AG04450 (cell line): ENCODE measurements at regions not wholly inside any gene's neighbourhood (a gene's known extent, or its start where the extent isn't known, plus 50 kb on each side); places are given as distances from the start of the nearest gene placed in this dataset.

Experiments used
- CTCF ChIA-PET: fragments of 300-600, 350-600 bp; formaldehyde crosslinking; extraction: SDS; loops from one replicate; lab custom pipeline; 2022; ENCODE audit warnings: antibody characterized with exemption, inconsistent platforms; lab: Charles Lee
- POLR2A ChIA-PET: fragments of 350-600 bp; formaldehyde crosslinking; extraction: SDS; loops from one replicate; lab custom pipeline; 2021; ENCODE audit warnings: antibody characterized with exemption, inconsistent platforms; lab: Yijun Ruan, JAX
- DNase-seq: peaks from one replicate; pipeline ENCODE4 v3.0.0-alpha.2; 2011; ENCODE audit warnings: low read depth, low spot score
- H3K27ac ChIP-seq: one replicate; pipeline ENCODE4 v1.5.1; 2012; ENCODE audit warnings: low read depth, low read length, control low read depth
- H3K27me3 ChIP-seq: one replicate; pipeline ENCODE4 v1.6.0; 2012; ENCODE audit warnings: low read length; ENCODE audit not compliant: control insufficient read depth, insufficient read depth
- H3K4me3 ChIP-seq: 2 replicates; pipeline ENCODE4 v1.5.1; 2011; ENCODE audit warnings: mild to moderate bottlenecking, low read depth, low read length, control low read depth
- H3K9me3 ChIP-seq: 2 replicates; pipeline ENCODE4 v1.5.1; 2012; ENCODE audit warnings: low read length; ENCODE audit not compliant: control insufficient read depth, insufficient read depth
- TF ChIP-seq, protein P1 (sequence below): IDR thresholded peaks from 2 replicates; pipeline ENCODE4 v1.5.1; 2011; ENCODE audit warnings: low read depth, low read length, control low read depth, inconsistent platforms

GRCh38 chr6:100980949-100981348 is 99.8 kb upstream of the ASCC3 start:
- DNase-seq: no peak
- TF ChIP-seq, protein P1, sequence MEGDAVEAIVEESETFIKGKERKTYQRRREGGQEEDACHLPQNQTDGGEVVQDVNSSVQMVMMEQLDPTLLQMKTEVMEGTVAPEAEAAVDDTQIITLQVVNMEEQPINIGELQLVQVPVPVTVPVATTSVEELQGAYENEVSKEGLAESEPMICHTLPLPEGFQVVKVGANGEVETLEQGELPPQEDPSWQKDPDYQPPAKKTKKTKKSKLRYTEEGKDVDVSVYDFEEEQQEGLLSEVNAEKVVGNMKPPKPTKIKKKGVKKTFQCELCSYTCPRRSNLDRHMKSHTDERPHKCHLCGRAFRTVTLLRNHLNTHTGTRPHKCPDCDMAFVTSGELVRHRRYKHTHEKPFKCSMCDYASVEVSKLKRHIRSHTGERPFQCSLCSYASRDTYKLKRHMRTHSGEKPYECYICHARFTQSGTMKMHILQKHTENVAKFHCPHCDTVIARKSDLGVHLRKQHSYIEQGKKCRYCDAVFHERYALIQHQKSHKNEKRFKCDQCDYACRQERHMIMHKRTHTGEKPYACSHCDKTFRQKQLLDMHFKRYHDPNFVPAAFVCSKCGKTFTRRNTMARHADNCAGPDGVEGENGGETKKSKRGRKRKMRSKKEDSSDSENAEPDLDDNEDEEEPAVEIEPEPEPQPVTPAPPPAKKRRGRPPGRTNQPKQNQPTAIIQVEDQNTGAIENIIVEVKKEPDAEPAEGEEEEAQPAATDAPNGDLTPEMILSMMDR: no peak
- Histone ChIP-seq H3K9me3 (no peaks in the 10 kb centered on the region), H3K4me3 (no peak overlapping the region), H3K27me3 (no peaks in the 10 kb centered on the region), H3K27ac (no peak overlapping the region)
- POLR2A ChIA-PET: no interaction called here
- CTCF ChIA-PET: interaction anchor here (0.6 kb wide), 1 partner anchor 979 kb away, joined by 3 read pairs; no protein-coding TSS in a partner anchor

DNA sequence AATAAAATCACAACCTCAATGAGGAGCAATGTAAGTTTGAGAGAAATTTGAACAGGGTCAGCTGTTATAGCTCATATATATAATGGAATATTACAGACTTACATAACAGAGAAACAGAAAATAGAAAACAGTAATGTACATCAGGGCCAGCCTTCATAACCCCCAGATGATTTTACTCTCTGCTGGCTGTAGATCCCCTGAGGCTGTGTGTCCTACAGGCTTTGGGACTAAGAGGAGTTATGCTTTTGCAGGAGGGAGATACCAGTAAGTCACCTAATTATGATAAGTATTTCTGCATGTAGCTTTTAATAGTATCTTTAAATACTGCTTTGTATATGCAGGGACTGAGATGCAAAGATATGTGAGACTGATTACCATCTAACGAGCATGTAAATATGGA is 105.8 kb upstream of the ASCC3 start:
- Histone ChIP-seq H3K27ac (no peak overlapping the region), H3K27me3 (no peaks in the 10 kb centered on the region), H3K9me3 (no peaks in the 10 kb centered on the region; the same call in 1 of the 2 replicates), H3K4me3 (no peak overlapping the region)
- ChIA-PET POLR2A (no interaction called here), CTCF (no interaction called here)
- DNase-seq: no peak
- TF ChIP-seq, protein P1: no peak

GRCh38 chr6:100987556-100987955 is 106.4 kb upstream of the ASCC3 start:
- Histone ChIP-seq H3K27ac (no peak overlapping the region), H3K27me3 (no peaks in the 10 kb centered on the region), H3K9me3 (no peaks in the 10 kb centered on the region; the same call in 1 of the 2 replicates), H3K4me3 (no peak overlapping the region)
- TF ChIP-seq, protein P1: no peak
- POLR2A ChIA-PET: no interaction called here
- CTCF ChIA-PET: no interaction called here
- no peak for DNase-seq

DNA sequence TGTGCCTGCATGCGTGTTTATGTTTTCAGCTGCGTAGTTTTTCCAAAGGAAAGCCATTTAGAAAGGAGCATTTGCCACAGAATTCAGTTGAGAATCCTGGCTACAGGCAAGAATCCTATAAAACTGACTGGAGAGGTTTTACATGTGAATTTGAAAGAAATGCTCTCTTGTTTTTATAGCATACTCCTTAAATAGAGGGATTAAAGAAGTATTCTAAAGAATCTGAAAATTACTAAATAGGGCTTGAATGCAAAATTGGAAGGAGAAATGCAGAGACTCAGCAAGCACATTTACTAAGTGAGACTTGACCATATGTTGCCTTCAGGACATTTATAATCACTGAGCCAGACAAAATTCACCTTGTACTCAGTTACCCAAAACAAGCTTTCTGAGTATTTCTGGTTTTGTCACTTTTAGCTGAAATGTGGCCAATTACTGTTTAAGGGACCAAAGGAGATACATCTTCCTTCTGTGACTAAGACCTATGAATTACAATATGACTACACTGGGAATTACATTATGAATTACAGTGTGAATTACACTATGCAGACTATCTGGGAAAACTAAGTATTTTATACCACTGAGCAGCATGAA is 107.4 kb upstream of the ASCC3 start:
- TF ChIP-seq, protein P1: no peak
- POLR2A ChIA-PET: no interaction called here
- Histone ChIP-seq H3K4me3 (no peak overlapping the region), H3K27ac (no peak overlapping the region), H3K27me3 (no peaks in the 10 kb centered on the region), H3K9me3 (no peaks in the 10 kb centered on the region; the same call in 1 of the 2 replicates)
- DNase-seq: no peak
- CTCF ChIA-PET: no interaction called here

- Histone ChIP-seq H3K4me3 (no peak overlapping the region), H3K27me3 (no peaks in the 10 kb centered on the region), H3K27ac (no peak overlapping the region), H3K9me3 (no peaks in the 10 kb centered on the region; the same call in 1 of the 2 replicates)
- TF ChIP-seq, protein P1: no peak
- ChIA-PET CTCF (no interaction called here), POLR2A (no interaction called here)
- DNase-seq: no peak
These were observed 108.9 kb upstream of the ASCC3 start for GRCh38 chr6:100990070-100990469.
